ENCODE measurements at regions not wholly inside any gene's neighbourhood (a gene's known extent, or its start where the extent isn't known, plus 50 kb on each side); places are given as distances from the start of the nearest gene placed in this dataset.

DNA sequence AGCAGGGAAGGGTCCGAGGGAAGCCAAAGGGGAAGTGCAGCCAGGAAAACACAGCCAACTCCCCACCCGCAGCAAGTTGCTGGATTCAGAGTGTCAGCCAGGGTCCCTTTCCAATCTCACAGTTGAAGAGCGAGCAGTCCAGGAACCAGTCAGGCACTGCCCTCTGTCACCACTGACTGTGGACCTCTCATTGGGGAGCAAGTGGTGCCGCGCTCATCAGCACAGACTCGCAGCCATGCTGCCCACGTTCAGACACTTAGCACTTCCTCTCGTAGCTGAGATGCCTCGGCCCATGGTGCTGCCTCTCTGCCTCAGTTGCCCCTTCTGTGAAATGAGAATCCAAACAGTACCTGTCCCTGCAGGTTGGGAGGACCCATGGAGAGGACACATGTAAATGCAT lies 123.6 kb upstream of the CHST15 start:
- H3K27me3 ChIP-seq, result no peaks in the 10 kb centered on the region

DNA sequence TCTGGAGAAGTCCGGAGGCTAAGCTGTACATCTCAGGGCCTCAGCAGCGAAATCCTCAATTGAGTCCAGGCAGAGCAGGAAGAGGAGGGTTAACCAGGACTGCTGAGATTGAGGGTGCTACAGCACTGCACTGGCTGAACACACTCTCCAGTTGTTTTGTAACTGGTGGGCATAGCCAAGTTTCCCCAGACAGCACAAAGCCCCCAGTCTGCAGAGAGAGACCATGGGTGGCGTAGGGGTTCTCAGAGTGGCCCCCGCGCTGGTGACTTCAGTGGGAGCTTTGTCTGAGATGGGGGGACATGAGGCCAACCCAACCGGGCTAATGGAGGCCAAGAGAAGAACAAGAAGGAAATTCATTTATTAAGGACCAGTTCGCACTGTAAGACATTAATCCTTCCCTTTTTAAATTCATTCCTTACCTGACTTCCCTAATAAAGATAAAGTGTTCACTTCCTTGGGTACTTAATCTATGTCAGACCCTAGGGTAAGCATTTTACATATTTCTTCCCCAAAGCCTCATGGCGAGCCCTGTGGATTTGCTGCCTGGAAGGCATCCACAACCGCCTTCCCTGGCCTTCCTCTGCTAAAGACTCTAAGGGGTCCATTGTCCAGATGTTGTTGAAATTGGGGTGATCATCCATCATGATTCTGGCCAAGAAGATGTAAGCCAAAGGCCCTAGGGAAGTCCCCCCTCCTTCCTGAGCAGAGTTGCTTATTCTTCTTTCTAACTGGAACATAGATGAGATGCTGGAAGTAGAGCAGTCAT lies 121.4 kb upstream of the CHST15 start:
- peak in 1 of 2 donors; percentile 57 for DNase-seq (ENCODE audit: low spot score in 2 of 2)
- no peak overlapping the region for H3K4me3 ChIP-seq

More for the DNA sequence above, 123.6 kb upstream of the CHST15 start:
- Histone ChIP-seq H3K4me3 (no peak overlapping the region), H3K36me3 (no peaks in the 10 kb centered on the region), H3K27ac (no peak overlapping the region), H3K9me3 (no peaks in the 10 kb centered on the region), H3K4me1 (peaks cover 3 to 17% of the 10 kb centered on the region in 2 donors)
- peak in 1 of 2 donors; percentile 38 for DNase-seq (ENCODE audit: low spot score in 2 of 2)
- TF ChIP-seq, protein P1, sequence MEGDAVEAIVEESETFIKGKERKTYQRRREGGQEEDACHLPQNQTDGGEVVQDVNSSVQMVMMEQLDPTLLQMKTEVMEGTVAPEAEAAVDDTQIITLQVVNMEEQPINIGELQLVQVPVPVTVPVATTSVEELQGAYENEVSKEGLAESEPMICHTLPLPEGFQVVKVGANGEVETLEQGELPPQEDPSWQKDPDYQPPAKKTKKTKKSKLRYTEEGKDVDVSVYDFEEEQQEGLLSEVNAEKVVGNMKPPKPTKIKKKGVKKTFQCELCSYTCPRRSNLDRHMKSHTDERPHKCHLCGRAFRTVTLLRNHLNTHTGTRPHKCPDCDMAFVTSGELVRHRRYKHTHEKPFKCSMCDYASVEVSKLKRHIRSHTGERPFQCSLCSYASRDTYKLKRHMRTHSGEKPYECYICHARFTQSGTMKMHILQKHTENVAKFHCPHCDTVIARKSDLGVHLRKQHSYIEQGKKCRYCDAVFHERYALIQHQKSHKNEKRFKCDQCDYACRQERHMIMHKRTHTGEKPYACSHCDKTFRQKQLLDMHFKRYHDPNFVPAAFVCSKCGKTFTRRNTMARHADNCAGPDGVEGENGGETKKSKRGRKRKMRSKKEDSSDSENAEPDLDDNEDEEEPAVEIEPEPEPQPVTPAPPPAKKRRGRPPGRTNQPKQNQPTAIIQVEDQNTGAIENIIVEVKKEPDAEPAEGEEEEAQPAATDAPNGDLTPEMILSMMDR (IDR thresholded peaks at IDR 0.05), result no peak
- intact Hi-C loops (cut with DNase I), result no loop called here

DNA sequence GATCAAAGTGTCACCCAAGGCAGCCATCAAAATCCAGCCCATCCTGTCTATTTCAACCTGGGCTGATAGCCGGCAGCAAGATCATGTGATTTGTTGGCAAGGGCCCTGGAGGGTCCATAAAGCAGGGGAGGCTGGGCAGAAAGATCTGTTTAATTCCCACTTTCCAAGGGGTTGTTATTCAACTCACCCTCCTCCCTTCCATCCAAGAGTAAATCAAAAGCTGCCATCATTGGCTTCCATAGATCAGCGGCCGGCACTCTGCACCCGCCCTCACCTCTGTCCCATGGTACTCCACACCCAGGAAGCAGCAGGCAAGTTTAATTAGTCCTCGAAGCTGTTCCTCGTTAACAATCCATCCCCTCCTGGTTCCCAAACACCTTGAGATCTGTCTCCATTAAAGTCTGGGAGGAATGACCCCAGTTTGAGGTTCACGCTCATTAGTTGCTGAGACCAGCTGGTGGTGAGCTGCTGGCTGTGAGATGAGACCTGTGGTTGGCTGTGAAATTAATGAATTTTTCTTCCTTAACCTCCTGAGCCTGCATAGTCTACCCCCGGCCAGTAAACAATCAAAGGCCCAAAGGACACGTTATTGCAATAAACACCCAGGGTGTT lies 120.6 kb upstream of the CHST15 start:
- Histone ChIP-seq H3K4me1 (no peaks in the 10 kb centered on the region), H3K27ac (no peak overlapping the region), H3K4me3 (no peak overlapping the region), H3K27me3 (no peaks in the 10 kb centered on the region), H3K36me3 (no peaks in the 10 kb centered on the region), H3K9me3 (no peaks in the 10 kb centered on the region)
- TF ChIP-seq, protein P1 (IDR thresholded peaks at IDR 0.05), result no peak
- intact Hi-C loops (cut with DNase I), result no loop called here
- DNase-seq (ENCODE audit: low spot score in 2 of 2), result no peak

More for the DNA sequence above, 121.4 kb upstream of the CHST15 start:
- Histone ChIP-seq H3K9me3 (no peaks in the 10 kb centered on the region), H3K27me3 (no peaks in the 10 kb centered on the region), H3K27ac (no peak overlapping the region), H3K36me3 (no peaks in the 10 kb centered on the region), H3K4me1 (no peaks in the 10 kb centered on the region)
- TF ChIP-seq, protein P1 (IDR thresholded peaks at IDR 0.05), result no peak
- intact Hi-C loops (cut with DNase I), result no loop called here

DNA sequence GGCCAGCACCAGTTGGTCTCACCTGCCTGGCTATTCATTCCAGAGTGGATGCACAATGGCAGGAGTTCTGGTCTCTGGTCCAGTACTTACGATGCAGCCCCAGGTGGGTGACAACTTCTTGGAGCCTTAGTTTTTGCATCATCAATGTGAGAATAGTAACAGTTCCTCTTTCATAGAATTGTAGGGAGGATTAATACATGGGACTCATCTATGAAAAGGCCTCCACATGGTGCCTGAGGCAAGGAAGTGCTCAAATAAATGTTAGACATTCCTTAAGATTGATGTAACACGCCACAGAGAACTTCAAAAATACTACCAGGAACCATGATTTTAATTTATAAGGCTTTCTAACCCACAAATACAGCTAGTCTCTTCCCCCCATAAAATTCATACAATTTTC lies 120.1 kb upstream of the CHST15 start:
- Histone ChIP-seq H3K27ac (no peak overlapping the region), H3K36me3 (no peaks in the 10 kb centered on the region), H3K4me3 (no peak overlapping the region), H3K27me3 (no peaks in the 10 kb centered on the region), H3K9me3 (no peaks in the 10 kb centered on the region), H3K4me1 (no peaks in the 10 kb centered on the region)
- DNase-seq (ENCODE audit: low spot score in 2 of 2), result no peak
- intact Hi-C loops (cut with DNase I), result no loop called here
- TF ChIP-seq, protein P1 (IDR thresholded peaks at IDR 0.05), result no peak

DNA sequence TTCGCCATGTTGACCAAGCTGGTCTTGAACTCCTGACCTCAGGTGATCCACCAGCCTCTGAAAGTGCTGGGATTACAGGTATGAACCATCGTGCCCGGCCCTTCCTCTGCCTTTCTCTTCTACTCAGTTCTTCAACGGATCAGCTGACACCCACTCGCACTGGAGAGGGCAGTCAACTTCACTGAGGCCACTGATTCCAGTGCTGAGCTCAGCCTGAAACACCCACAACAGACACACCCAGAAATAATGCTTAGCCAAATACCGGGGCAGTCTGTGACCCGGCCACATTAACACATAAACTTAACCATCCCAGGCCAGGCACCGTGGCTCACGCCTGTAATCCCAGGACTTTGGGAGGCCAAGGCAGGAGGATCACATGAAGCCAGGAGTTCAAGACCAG lies 119.3 kb upstream of the CHST15 start:
- no peak for DNase-seq (ENCODE audit: low spot score in 2 of 2)
- H3K4me3 ChIP-seq, result no peak overlapping the region
- no peak overlapping the region for H3K27ac ChIP-seq
- no peaks in the 10 kb centered on the region for H3K9me3 ChIP-seq
- intact Hi-C loops (cut with DNase I), result no loop called here
- no peaks in the 10 kb centered on the region for H3K27me3 ChIP-seq
- TF ChIP-seq, protein P1 (IDR thresholded peaks at IDR 0.05), result no peak
- no peaks in the 10 kb centered on the region for H3K36me3 ChIP-seq
- no peaks in the 10 kb centered on the region for H3K4me1 ChIP-seq

Data from ascending aorta (tissue), 2 donors.